Activated naive CD8-positive, alpha-beta T cell treated with anti-CD3 and anti-CD28 coated beads, Interleukin-2, amount 10 ng/mL, durations not matched to agents 7 days and 5 days (primary cell): ENCODE measurements at regions not wholly inside any gene's neighbourhood (a gene's known extent, or its start where the extent isn't known, plus 50 kb on each side); places are given as distances from the start of the nearest gene placed in this dataset.

Source experiments
- ATAC-seq: fragments of 150-1000 bp; cut with Tn5 transposase; one replicate; pipeline ENCODE4 v1.10.0; 2021; ENCODE audit warnings: low read depth, moderate library complexity
- POLR2A ChIA-PET: fragments of 350-600 bp; sonication (Branson Sonifier 250); formaldehyde crosslinking; loops from one replicate; lab custom pipeline; 2021; ENCODE audit warnings: antibody characterized with exemption; lab: Charles Lee
- DNase-seq: peaks from one replicate; pipeline ENCODE4 v3.0.0; 2021
- H3K27ac Mint-ChIP-seq: one replicate; pipeline ENCODE4 v1.8.0; 2022; ENCODE audit warnings: mild to moderate bottlenecking, mixed read lengths
- H3K27me3 Mint-ChIP-seq: one replicate; pipeline ENCODE4 v1.8.0; 2022; ENCODE audit warnings: mild to moderate bottlenecking, moderate library complexity, mixed read lengths
- H3K36me3 Mint-ChIP-seq: one replicate; pipeline ENCODE4 v1.8.0; 2021; ENCODE audit warnings: mild to moderate bottlenecking, mixed read lengths
- H3K4me1 Mint-ChIP-seq: one replicate; pipeline ENCODE4 v1.8.0; 2021; ENCODE audit warnings: mixed read lengths
- H3K4me3 Mint-ChIP-seq: one replicate; pipeline ENCODE4 v1.8.0; 2022; ENCODE audit warnings: mild to moderate bottlenecking, moderate library complexity, mixed read lengths
- H3K9me3 Mint-ChIP-seq: one replicate; pipeline ENCODE4 v1.8.0; 2021; ENCODE audit warnings: mixed read lengths

- Mint-ChIP-seq H3K36me3 (peaks cover 5% of the 10 kb centered on the region), H3K27me3 (peaks cover 19% of the 10 kb centered on the region), H3K4me3 (peak overlapping the region; percentile 67), H3K27ac (peak overlapping the region; percentile 76), H3K9me3 (peaks cover 4% of the 10 kb centered on the region), H3K4me1 (peaks cover 54% of the 10 kb centered on the region)
- POLR2A ChIA-PET: interaction anchor here (0.9 to 11.1 kb wide), 11 partner anchors 7 to 120 kb away, joined by 3 to 175 read pairs (median 4); partner anchors contain the start of genes IER5, MR1 and STX6
- DNase-seq (peak; percentile 94), ATAC-seq (peak; percentile 88)
Observed at GRCh38 chr1:181142096-181142958, 53.8 kb downstream of the IER5 start.

DNA sequence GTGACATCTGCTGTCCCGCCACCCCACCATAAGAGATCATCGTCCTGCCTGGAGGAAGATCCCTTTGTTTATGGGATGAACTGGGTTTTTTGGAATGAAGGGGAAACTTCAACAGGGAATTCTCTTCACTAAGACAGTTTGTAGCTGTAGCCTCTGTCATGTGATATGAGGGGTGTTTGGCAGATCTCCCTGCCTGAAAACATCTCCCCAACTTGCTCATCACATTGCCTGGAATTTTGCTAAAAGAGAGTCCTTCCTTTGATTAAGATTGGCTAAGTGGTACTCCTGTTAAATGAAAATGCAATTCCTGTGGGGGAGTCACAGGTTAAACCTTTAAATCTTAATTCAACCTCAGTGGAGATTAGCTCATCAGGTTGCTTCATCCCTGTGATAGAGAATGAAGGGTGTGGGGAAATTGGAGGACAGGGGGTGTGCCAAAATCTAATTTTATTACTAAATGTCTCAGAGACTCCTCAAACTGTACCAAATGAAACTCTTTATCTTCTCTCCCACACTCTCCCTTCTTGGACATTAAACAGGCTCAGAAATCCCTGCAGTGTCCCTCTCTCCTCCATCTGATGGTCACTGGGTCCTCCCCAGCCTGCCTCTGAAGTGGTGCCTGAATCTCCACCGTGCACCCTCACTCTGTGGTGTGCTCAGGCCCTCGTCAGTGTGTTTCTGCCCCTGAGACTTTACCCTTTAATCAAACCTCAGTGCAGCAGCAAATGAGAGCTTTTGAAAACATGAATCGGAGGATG is 54.8 kb downstream of the IER5 start:
- no peak overlapping the region for H3K27ac Mint-ChIP-seq
- H3K4me3 Mint-ChIP-seq: no peak overlapping the region
- ATAC-seq (no peak), DNase-seq (no peak)
- H3K9me3 Mint-ChIP-seq: peaks cover 7% of the 10 kb centered on the region
- POLR2A ChIA-PET: interaction anchor here (0.9 to 11.1 kb wide), 5 partner anchors 38 to 262 kb away, joined by 3 to 175 read pairs (median 5); partner anchors contain the start of genes IER5 and STX6
- H3K36me3 Mint-ChIP-seq: peaks cover 10% of the 10 kb centered on the region
- H3K4me1 Mint-ChIP-seq: peaks cover 53% of the 10 kb centered on the region
- peaks cover 19% of the 10 kb centered on the region for H3K27me3 Mint-ChIP-seq

- POLR2A ChIA-PET: interaction anchor here (1.0 to 11.1 kb wide), 3 partner anchors 39 to 263 kb away, joined by 3 to 175 read pairs (median 5); partner anchors contain the start of gene IER5
- H3K4me3 Mint-ChIP-seq: no peak overlapping the region
- peaks cover 10% of the 10 kb centered on the region for H3K36me3 Mint-ChIP-seq
- peaks cover 53% of the 10 kb centered on the region for H3K4me1 Mint-ChIP-seq
- H3K27me3 Mint-ChIP-seq: peaks cover 19% of the 10 kb centered on the region
- no peak overlapping the region for H3K27ac Mint-ChIP-seq
- DNase-seq (no peak), ATAC-seq (no peak)
- peaks cover 7% of the 10 kb centered on the region for H3K9me3 Mint-ChIP-seq
Observed at GRCh38 chr1:181144238-181144637, 55.7 kb downstream of the IER5 start.

GRCh38 chr1:181148636-181149035 is 60.1 kb downstream of the IER5 start:
- H3K9me3 Mint-ChIP-seq: peaks cover 7% of the 10 kb centered on the region
- peaks cover 47% of the 10 kb centered on the region for H3K4me1 Mint-ChIP-seq
- H3K27ac Mint-ChIP-seq: peak overlapping the region; percentile 35
- H3K27me3 Mint-ChIP-seq: peaks cover 21% of the 10 kb centered on the region
- POLR2A ChIA-PET: interaction anchor here (1.9 to 2.0 kb wide), 3 partner anchors 57 to 65 kb away, joined by 4 to 10 read pairs (median 7); no protein-coding TSS in a partner anchor
- peak overlapping the region; percentile 74 for H3K4me3 Mint-ChIP-seq
- ATAC-seq: no peak
- DNase-seq: no peak
- peaks cover 14% of the 10 kb centered on the region for H3K36me3 Mint-ChIP-seq

- DNase-seq (peak; percentile 76), ATAC-seq (peak; percentile 99)
- Mint-ChIP-seq H3K27me3 (peaks cover 13% of the 10 kb centered on the region), H3K4me1 (peaks cover 41% of the 10 kb centered on the region), H3K4me3 (peak overlapping the region; percentile 74), H3K27ac (peak overlapping the region; percentile 88), H3K36me3 (peaks cover 14% of the 10 kb centered on the region), H3K9me3 (peaks cover 10% of the 10 kb centered on the region)
- POLR2A ChIA-PET: interaction anchor here (0.6 to 2.0 kb wide), 9 partner anchors 8 to 128 kb away, joined by 3 to 11 read pairs (median 4); no protein-coding TSS in a partner anchor
Observed at GRCh38 chr1:181149326-181150125, 61.0 kb downstream of the IER5 start.

- Mint-ChIP-seq H3K4me1 (peaks cover 41% of the 10 kb centered on the region), H3K27ac (no peak overlapping the region), H3K36me3 (peaks cover 13% of the 10 kb centered on the region), H3K9me3 (peaks cover 11% of the 10 kb centered on the region), H3K4me3 (peak overlapping the region; percentile 8), H3K27me3 (peaks cover 9% of the 10 kb centered on the region)
- ATAC-seq (no peak), DNase-seq (no peak)
- POLR2A ChIA-PET: interaction anchor here (0.6 to 2.0 kb wide), 7 partner anchors 10 to 128 kb away, joined by 3 to 11 read pairs (median 5); no protein-coding TSS in a partner anchor
Observed at GRCh38 chr1:181150273-181150672, 61.8 kb downstream of the IER5 start.

DNA sequence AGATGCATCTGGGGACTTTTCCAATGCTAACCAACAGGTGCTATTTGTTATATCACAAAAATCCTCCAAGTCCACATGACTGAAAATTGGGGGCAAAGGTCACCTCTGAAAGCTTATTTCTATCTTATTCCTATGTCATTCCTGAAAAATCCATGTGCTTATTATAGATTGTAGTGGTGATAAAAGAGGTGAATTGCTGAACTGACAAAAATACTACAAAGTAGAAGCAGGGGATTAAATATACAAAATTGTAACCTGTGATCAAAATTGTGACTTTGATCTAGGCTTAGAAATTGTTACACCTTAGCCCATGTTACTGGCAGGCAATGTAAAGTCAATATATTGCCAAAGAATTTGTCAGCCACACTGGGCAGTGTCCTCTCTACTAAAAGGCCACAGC is 62.3 kb downstream of the IER5 start:
- no peak for DNase-seq
- H3K27me3 Mint-ChIP-seq: peaks cover 9% of the 10 kb centered on the region
- peaks cover 41% of the 10 kb centered on the region for H3K4me1 Mint-ChIP-seq
- H3K27ac Mint-ChIP-seq: no peak overlapping the region
- ATAC-seq: no peak
- H3K9me3 Mint-ChIP-seq: peaks cover 11% of the 10 kb centered on the region
- peaks cover 13% of the 10 kb centered on the region for H3K36me3 Mint-ChIP-seq
- POLR2A ChIA-PET: interaction anchor here (1.9 kb wide), 1 partner anchor 9 kb away, joined by 11 read pairs; no protein-coding TSS in a partner anchor
- no peak overlapping the region for H3K4me3 Mint-ChIP-seq

- H3K27ac Mint-ChIP-seq: peak overlapping the region; percentile 8
- no peak overlapping the region for H3K4me3 Mint-ChIP-seq
Observed at GRCh38 chr1:181151378-181152326, 63.2 kb downstream of the IER5 start.

GRCh38 chr1:181152892-181153633 is 64.6 kb downstream of the IER5 start:
- Mint-ChIP-seq H3K27ac (no peak overlapping the region), H3K27me3 (peaks cover 21% of the 10 kb centered on the region), H3K36me3 (peaks cover 6% of the 10 kb centered on the region), H3K4me3 (no peak overlapping the region), H3K4me1 (peaks cover 38% of the 10 kb centered on the region), H3K9me3 (peaks cover 4% of the 10 kb centered on the region)
- no peak for DNase-seq
- ATAC-seq: no peak
- POLR2A ChIA-PET: interaction anchor here (0.9 kb wide), 1 partner anchor 120 kb away, joined by 3 read pairs; no protein-coding TSS in a partner anchor

More at GRCh38 chr1:181151378-181152326, 63.2 kb downstream of the IER5 start:
- peaks cover 10% of the 10 kb centered on the region for H3K36me3 Mint-ChIP-seq
- H3K27me3 Mint-ChIP-seq: peaks cover 9% of the 10 kb centered on the region
- ATAC-seq (no peak), DNase-seq (no peak)
- POLR2A ChIA-PET: no interaction called here
- peaks cover 6% of the 10 kb centered on the region for H3K9me3 Mint-ChIP-seq
- H3K4me1 Mint-ChIP-seq: peaks cover 41% of the 10 kb centered on the region

DNA sequence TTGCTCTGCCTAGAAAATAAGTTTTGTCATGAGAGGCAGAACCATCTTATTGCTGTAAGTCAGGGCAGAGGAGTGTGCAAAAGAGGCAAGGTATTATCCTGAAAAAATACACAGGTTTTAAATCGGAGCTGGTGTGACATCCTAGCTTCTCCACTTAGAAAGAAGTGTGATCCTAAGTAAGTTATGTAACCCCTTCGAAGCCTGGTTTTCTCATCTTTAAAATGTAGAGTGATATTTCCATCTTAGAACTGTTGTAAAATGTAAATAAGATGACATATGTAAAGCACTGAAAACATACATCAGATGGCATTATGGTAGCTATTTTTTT is 65.1 kb downstream of the IER5 start:
- H3K9me3 Mint-ChIP-seq: peaks cover 4% of the 10 kb centered on the region
- peaks cover 8% of the 10 kb centered on the region for H3K36me3 Mint-ChIP-seq
- H3K27ac Mint-ChIP-seq: no peak overlapping the region
- H3K4me1 Mint-ChIP-seq: peaks cover 40% of the 10 kb centered on the region
- no peak overlapping the region for H3K4me3 Mint-ChIP-seq
- POLR2A ChIA-PET: no interaction called here
- DNase-seq: no peak
- H3K27me3 Mint-ChIP-seq: peaks cover 23% of the 10 kb centered on the region
- no peak for ATAC-seq

DNA sequence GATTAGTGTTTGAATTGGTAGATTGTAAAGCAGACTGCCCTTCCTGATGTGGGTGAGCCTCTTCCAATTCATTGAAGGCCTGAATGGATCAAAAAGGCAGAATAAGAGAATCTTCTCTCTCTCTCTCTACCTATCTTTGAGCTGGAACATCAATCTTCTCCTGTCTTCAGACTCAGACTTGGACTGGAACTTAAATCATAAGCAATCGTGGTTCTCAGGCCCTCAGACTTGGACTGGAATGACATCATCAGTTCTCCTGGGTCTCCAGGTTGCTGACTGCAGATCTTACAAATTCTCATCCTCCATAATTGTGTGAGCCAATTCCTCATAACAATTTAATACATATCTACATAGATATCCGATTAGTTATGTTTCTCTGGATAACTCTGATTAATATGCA is 66.8 kb downstream of the IER5 start:
- Mint-ChIP-seq H3K27me3 (peaks cover 23% of the 10 kb centered on the region), H3K4me3 (no peak overlapping the region), H3K36me3 (peaks cover 10% of the 10 kb centered on the region), H3K9me3 (peaks cover 4% of the 10 kb centered on the region), H3K27ac (no peak overlapping the region), H3K4me1 (peaks cover 37% of the 10 kb centered on the region)
- no peak for ATAC-seq
- POLR2A ChIA-PET: no interaction called here
- no peak for DNase-seq
